NCI-H1092 (cell line): ENCODE measurements at regions not wholly inside any gene's neighbourhood (a gene's known extent, or its start where the extent isn't known, plus 50 kb on each side); places are given as distances from the start of the nearest gene placed in this dataset.
"Not testable (repeated sequence)": the region's sequence is repeated elsewhere in the genome, so short reads cannot be mapped to it uniquely, and the experiment has no call there.

ENCODE experiments used
- DNase-seq: peaks from one replicate; lab custom pipeline; 2025; lab: John Stamatoyannopoulos, UW

DNA sequence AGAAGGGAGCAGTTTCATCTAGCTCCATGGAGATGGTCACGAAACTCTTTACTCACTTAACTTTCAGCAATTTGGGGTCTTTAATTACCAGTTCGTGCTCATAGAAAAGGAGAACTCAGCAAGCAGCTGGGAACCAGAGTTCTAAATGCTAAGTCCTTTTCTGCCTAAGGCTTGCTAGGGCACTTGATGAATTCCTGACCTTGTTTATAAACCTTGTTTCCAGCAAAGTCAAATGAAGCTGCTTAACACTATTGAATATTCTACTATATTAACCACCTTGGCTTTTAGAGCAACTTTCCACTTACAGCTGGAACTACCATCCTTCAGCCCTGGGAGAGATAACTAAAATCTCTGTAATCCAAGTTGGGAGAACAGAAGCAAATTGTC is 79.5 kb upstream of the TSC22D2 start:
- DNase-seq = no peak

DNA sequence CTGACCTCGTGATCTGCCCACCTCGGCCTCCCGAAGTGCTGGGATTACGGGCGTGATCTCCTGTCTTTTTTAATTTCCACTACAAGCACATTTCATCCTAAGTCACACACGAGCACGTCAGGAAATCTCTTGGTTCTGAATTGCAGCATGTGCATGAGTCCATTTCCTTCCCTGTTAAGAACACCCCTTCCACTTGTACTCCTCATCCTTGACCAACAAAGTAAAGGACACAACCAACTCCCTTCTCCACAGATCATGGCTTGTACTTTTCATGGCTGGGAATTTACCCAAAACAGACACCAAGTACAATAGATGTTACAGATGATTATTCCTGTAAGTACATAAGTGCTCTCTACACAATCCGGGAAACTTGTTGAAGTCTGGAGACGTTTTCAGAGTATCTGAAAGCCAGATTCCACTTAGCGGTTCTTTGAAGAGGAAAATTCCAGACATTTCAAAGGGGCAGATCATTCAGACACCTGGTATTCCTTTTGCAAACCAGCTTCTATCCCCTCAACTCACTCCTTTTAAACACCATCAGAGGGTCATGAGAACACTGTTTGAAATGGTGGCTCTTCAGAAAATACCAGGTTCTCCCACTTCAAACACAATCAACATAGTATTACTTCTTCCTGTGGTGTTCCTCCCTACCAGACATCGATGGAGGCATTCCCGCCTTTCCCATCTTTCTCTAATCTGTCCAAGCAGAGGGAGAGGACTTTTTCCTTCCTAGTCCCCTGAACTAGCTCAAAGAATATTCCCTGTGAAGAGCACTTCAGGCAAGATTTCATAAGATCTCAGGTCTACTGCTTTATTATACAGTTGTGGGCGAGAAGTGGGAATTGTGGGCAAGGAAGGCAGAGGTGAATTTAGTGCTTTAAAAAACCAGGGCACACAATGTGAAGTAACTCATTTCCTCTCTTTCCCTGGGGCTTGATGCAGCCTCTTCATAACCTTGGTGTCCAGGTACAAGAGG is 80.1 kb upstream of the TSC22D2 start:
- DNase-seq = no peak

DNA sequence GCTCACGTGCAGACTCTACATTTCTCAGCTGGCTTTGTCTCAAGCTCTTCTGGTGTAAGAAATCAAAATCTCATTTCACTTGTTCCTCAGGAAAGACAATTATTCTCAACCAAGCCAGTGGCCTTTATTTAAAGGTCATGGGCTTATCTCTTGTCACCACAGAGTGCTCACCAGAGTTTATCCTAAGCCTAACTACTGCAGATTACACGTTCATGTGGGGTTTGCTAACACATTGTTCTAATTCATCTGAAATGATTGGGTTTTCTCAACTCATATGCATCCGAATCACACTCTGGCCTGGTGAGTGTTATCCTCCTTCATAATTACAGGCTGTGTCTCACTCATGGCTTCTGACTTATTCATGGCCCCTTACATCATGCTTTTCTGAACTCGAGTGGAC is 83.3 kb upstream of the TSC22D2 start:
- DNase-seq = no peak

DNA sequence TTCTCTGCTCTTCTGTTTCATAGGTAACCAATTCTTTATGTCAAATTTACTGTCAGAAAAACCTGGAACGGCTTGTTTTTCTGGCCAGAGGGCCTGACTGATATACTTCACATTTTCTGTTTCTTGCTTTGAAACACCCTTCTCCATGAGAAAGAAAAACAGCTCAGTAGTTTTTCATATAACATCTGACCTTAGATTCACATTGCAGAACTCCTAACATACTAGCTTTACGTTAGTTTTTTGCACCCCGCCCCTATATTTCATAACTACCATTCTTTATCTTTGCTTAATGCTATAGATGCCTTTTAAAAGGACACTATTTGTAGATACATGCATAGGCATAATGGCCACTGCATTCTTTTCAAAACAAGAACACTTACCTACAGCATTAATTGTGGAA is 83.9 kb upstream of the TSC22D2 start:
- no peak for DNase-seq

DNA sequence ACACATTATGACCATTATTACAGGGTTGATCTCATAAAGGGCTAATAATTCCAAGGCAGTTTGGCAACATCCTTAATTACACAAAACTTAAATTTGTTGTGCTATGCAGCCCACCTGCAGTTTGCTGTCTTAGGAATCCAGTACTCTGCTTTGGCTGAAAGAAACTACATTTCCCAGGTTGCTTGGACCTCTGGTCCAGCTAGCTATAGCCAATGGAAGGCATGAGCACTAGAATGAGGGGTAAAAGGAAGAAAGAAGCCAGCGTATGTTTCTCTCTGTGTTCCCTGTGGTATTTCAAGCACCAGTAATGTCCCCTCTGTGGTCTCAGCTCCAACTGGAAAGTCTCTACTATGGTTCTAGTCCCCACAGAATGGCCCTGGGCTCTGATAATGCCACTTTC is 84.3 kb upstream of the TSC22D2 start:
- no peak for DNase-seq

DNA sequence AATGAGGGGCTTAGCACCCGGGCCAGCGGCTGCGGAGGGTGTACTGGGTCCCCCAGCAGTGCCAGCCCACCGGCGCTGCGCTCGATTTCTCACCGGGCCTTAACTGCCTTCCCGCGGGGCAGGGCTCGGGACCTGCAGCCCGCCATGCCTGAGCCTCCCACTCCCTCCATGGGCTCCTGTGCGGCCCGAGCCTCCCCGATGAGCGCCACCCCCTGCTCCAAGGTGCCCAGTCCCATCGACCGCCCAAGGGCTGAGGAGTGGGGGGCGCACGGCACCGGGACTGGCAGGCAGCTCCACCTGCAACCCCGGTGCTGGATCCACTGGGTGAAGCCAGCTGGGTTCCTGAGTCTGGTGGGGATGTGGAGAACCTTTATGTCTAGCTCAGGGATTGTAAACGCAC is 85.0 kb upstream of the TSC22D2 start:
- not testable (repeated sequence) for DNase-seq

DNA sequence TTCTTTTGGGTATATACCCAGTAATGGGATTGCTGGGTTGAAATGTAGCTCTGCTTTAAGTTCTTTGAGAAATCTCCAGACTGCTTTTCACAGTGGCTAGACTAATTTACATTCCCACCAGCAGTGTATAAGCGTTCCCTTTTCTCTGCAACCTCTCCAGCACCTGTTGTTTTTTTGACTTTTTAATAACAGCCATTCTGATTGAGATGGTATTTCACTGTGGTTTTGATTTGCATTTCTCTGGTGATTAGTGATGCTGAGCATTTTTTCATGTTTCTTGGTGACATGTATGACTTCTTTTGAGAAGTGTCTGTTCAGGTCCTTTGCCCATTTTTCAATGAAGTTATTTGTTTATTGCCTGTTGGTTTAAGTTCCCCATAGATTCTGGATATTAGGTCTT is 87.1 kb upstream of the TSC22D2 start:
- not testable (repeated sequence) for DNase-seq

DNA sequence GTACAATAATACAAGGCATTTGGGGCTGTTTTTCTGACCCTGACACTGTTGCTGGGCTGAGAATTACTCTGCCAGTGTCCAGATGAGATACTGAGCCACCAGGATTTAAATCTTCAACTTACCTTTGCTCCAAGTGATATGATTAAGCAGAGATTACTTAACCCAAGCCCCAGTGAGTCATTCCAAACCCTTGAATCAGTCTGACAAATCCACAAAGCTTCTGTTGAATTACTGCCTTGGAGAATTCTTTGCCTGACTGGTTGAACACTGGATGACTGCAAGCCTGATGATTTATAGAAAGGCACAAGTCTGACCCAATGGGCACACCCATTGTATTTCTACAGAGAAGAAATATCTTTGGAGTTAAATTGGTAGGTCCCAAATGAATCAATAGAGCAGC is 88.2 kb upstream of the TSC22D2 start:
- no peak for DNase-seq

DNA sequence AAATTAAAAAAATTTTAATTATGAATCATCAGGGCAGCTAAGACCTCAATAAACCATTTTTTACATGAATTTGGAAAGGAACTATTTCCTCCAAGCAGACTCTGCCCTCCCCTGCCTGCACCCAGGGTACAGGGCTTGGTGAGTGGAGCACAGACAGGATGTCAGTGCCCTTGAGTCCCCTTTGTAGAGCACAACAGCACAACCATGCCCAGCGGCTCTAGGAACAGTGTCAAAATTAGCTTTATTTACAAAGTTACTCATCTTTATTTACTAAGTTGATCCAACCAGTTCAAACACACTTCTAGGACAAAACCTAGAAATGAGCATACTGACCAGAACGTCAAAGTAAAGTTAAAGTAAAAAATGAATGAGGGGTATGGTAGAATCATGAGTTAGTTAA is 90.6 kb upstream of the TSC22D2 start:
- no peak for DNase-seq

DNA sequence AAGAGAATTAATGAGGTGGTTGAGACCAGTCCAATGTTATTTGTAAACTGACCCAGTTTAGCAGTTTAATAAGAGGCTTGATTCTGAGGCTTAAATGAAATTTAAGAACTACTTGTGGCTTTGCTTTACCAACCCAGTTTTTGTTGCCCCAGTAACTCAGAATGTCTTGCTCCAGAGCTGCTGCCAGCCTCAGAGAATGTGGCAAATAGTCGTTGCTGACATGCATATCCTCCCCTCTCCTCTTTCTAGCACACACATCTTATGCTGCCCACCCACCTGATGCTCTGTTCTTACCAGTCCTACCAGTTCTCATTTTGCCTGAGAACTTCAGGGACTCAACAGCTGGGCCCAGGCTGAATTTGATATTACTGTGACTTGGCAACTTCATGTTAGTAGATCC is 92.4 kb upstream of the TSC22D2 start:
- no peak for DNase-seq

DNA sequence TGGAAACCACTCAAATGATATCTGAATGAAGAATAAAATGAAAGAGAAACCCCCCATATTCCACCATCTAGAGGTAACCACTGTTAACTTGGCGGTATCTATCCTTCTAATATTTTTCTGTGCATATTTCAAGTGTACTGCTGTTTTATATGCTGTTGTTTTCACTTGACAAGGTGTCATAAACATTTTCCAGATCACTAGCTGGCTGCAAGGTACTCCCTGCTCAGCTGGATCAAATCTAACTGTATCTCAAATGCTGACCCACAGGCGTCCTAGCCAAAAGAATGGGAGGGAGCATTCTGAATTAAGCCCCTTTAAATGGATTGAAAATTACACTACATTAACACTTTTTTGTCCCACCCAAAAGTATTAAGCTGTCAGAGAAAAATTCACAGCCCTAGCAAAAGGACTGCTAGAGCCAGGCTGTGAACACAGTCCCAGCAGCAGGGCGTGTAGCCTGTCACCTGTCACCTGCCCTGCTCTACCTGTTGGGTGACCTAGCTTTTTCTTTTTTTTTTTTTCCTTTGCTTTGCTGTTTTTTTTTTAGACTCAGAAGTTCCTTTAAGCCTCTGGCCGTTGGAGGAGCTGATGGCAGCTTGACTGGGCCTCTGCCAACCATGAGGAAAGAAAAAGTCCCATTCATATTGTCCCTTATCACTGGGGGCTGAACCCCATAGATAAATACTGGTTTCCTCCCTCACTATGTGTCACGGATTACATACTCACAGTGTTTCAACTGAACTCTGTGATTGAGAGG is 93.7 kb upstream of the TSC22D2 start:
- no peak for DNase-seq

DNA sequence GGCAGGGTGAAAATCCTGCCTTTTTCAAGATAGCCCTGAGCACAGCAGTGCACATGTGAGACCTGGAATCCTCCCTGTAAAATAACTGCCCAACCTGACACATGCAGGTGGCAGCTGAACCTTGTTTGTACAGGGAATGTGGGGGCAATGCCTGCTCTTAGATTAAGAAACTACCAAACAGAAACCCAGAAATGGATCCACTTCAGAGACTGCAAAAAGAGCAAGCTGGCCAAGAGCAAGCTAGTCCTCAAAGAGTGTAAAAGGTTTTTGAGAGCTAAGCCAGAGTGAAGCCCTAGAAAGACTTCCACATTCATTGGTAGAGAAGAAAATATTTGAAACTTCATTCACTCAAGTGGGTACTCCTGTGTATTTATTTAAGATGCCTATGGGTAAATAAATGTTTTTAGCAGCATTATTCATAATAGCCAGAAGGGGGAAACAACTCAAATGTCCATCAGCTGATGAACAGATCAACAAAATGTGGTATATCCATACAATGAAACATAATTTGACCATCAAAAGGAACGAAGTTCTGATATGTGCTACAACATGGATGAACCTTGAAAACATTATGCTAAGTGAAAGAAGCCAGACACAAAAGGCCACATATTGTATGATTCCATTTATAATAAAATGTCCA is 96.0 kb upstream of the TSC22D2 start:
- no peak for DNase-seq

DNA sequence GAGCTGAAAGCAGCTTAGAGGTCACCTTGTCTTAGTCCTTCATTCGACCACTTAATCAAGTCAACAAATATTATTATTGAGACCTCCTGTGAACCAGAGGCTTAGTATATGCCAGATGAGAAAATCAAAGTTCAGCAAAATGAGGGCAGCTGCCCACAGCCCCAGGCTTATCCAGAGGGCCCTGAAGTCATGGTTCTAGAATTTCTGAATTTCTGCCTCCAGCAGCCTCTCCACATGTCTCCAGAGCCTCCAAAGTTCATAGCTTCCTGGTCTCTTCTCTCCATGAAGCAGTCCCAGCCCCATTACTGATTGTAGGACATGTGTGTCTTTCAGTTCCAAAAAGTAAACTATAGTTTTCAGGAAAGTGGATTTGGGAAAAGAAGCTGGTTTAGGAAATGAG is 96.9 kb upstream of the TSC22D2 start:
- no peak for DNase-seq

DNA sequence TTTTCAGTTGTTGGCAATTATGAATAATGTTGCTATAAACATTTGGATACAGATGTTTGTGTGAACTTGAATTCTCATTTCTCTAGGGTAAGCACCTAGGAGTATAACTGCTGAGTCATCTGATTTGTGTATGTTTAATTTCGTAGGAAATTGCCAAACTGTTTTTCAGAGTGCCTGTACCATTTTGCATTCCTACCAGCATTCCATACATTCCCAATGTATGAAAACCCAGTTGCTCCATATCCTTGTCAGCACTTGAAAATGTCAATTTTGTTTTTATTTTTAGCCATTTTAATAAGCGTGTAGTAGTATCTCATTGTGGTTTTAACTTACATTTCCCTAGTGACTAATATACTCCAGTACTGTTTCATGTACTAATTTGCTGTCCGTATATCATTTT is 98.5 kb upstream of the TSC22D2 start:
- no peak for DNase-seq

DNA sequence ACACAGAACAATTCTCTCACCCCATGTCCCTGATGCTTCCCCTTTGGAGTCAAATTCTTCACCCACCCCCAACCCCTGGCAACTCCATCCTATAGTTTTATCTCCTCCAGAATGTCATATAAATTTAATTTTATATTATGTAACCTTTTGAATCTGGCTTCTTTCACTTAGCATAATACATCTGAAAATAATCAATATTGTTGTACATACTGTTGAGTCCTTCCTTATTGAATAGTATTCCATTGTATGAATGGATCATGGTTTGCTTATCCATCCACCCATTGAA is 98.9 kb upstream of the TSC22D2 start:
- no peak for DNase-seq

DNA sequence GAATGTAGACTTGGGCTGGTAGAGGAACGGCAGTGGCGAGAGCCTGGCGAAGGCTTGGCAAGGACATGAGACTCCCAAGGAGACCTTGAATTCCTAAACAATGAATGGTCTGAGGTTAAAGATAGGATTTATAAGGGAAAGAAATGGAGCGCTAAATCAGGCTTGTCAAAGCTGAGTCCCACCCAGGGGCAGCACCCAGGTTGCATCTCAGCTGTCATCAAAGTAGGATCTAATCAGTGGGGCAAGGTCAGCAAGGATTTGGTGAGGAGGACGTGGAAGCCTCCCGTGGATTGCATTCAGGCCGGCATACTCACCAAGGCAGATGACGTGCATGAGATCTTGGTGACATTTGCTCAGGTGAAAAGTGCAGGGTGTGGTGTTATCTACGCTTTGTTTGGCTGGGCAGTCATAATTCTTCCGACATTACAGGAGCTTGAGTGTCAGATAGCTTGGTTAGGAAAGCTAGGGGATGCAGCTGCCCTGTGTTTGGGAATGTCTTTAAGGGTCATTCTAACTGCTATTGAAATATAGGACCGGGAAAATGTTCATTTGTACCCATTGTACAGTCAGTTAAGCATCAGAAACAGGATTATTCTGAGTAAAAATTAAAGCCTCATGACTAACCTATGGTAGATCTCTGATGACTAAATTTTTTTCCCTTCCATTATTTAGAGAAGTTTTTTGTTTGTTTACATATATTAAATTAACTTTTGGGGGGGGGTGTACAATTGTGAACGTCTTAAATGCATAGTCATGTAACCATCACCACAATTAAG is 99.4 kb upstream of the TSC22D2 start:
- DNase-seq = no peak

DNA sequence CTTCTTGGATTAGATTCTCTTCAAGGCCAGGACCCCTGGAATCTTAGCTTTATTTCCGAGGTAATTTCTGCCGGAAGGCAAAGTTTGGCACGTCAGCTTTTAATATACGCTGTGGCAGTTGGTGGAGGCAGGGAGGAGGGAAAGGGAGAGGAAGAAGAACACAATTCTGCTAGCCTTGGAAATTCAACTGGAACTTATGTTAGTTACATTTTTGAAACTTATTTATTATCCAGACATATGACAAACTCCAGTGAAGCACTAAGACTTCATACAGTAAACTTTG is 100.1 kb upstream of the TSC22D2 start:
- no peak for DNase-seq

DNA sequence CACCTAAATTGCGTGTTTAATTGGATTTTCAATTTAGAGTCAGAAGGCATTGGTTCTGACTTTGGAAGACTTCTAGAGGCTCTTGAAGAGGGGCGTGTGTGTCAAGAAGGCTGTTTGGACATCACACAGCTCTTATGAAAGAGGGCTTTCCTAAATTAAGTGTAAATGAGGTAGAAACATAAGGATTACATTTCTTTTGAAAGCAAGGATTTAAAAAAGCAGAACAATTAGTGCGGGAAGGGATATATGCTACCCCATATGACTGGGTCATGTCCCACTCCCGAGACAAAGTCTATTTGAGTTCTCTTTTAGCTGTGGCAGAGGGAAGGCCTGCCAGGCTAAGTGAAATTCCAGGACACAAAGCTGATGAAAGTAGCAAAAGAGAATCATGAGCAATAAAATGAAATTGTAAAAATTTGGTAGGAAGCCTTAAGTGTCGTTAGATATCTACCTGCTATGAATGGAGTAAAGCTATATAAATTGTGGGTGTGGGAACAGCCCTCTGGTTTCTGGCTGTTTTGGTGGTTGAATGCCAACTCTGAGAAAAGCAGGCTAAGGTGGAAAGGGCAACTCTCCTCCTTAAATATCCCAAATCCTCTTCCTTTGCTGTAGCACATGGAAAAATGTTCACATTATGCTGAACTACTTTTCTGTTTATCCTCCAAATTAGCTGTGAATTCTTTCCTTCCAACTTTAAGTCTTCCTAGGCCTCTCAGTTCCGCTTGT is 100.6 kb upstream of the TSC22D2 start:
- no peak for DNase-seq

DNA sequence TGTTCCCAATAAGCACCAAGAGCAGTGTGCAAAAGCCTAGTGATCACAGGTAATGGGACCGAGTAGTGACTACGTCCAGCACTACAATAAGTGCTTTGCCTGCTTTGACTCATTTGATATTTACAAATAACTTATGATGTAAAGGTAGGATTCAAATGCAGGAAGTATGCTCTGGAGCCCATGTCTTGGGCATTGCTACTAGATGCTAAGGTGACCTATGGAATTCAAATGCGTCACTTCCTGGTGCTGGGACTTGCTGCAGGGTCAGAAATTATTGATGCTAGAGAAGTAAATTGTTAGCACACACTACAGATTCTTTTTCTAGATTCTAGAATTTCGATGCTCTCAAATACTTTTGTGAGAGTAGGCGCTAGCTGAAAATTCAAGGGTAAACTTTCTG is 101.2 kb upstream of the TSC22D2 start:
- DNase-seq = no peak

DNA sequence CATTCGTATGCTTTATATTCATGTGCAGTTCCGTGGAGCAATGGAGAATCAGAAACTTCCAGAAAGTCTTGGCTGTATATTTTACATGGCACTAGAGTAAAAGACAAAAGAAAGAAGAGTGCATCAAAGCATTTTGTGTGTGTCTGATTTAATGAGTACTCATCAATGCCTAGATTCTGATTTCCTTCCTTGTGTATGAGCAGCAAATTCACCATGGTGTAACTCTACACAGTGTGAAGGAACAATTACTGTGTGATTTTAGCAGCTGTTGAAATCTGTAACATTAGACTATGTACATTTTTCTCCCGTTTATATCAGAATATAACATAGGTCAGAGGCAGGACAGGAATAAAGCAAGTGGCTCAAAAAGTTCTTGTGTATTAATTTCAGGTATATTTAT is 102.0 kb upstream of the TSC22D2 start:
- no peak for DNase-seq

DNA sequence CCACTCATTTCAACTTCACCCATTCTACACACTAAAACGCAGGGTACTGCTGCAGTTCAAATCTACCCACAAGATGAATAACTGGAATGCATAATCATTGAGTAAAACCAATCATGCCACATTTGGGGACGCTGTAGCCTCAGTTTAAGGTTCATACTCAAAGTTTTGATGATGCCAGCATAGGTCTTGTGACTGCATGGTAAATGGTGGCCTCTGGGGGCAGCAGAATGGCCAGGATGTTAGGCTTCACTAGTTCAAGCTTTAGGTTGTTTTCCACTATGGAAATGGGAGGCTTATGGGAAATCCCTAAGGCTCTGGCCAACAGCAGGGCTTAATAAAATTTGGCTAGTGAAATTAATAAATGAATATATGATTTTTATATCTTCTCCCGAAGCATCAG is 104.3 kb upstream of the TSC22D2 start:
- no peak for DNase-seq

DNA sequence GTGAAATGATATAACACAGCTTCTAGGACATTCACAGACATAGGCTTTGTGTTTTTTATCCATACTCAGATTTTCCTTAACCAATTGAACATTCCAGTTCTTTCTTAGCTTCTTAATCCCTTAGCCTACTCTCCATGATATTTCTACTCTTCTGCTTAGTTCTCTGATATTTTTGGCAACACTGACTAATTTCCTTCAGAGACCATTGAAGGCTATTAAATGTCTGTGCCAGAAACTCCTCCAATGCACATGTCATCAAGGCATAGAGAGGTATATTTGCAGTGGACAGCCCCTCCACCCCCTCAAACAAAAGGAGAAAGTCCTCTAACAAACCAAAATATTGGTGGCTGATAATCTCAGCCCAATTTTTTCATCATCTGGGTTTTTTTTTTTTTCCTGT is 105.9 kb upstream of the TSC22D2 start:
- no peak for DNase-seq
